Activated CD4-positive, alpha-beta T cell treated with anti-CD3 and anti-CD28 coated beads, Interleukin-2, amount 50 U/mL, for 16 hours (primary cell): ENCODE measurements at regions not wholly inside any gene's neighbourhood (a gene's known extent, or its start where the extent isn't known, plus 50 kb on each side); places are given as distances from the start of the nearest gene placed in this dataset.

Experiments used
- DNase-seq: peaks from one replicate; pipeline ENCODE4 v3.0.0-alpha.2; 2020

DNA sequence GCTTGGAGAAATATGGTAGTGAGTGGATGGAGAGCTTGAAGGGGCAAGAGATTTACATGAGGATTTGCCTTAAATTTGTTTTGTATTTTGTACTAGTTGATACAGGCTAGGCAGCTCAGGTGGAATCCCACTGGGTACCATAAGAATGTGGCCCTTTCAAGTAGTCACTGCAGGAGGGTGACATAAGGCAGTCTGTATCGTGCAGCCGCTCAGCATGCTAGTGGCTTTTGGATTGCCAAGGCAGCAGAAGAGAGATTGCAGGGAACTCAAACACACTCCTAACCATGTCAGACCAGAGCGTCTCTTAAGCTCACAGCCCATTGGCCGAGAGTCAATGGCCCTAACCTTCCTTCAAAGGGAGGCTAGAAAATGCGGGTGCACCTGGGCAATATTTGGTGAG lies 420.0 kb downstream of the ADGRL2 start:
- DNase-seq, result no peak

DNA sequence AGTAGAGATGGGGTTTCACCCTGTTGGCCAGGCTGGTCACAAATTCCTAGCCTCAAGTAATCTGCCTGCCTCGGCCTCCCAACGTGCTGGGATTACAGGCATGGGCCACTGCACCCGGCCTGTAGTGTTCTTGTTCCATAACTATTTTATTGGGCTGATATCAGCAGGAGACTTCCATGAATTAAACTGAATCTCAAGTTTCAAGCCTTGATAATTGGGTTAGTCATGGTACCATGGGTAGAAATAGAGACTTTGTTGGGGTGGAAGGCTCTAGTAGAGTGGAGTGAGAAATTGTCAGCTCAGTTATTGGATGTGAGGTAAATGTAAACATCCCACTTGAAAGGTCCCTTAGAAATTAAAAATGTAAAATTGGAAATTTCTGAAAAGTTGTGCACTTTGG lies 419.1 kb downstream of the ADGRL2 start:
- no peak for DNase-seq

DNA sequence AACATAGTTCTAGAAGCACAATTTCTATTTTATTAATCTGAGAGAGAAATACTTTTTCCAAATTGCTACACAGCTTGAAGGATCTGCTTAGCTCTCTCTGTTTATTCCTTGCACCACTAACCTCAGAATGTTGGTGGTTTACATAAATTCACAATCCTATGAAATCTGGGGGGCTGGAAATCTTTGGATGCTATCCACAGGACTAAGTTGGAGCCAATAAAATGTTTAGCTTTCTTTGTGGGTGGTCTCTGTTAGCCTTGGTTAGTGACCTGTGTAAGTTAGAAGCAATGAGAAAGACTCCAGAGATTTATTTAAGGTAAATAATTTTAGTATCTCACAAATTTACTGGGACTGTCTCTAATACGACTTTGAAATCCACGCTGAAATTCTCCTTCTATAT lies 418.1 kb downstream of the ADGRL2 start:
- DNase-seq, result no peak

DNA sequence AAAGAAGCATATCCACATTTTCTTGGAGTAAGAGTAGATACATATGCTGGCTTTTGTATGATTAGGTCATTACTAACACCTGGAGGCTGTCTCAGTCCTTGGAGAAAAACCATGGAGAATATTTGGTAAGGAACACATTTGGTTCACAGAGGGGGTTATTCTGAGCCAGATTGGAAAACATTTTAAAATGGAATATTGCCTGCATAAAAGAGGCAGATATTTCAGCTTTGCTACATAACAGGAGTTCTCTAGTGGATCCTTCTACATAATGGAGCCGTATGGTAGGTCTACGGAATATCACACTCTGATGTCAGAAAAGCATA lies 415.1 kb downstream of the ADGRL2 start:
- DNase-seq, result no peak

DNA sequence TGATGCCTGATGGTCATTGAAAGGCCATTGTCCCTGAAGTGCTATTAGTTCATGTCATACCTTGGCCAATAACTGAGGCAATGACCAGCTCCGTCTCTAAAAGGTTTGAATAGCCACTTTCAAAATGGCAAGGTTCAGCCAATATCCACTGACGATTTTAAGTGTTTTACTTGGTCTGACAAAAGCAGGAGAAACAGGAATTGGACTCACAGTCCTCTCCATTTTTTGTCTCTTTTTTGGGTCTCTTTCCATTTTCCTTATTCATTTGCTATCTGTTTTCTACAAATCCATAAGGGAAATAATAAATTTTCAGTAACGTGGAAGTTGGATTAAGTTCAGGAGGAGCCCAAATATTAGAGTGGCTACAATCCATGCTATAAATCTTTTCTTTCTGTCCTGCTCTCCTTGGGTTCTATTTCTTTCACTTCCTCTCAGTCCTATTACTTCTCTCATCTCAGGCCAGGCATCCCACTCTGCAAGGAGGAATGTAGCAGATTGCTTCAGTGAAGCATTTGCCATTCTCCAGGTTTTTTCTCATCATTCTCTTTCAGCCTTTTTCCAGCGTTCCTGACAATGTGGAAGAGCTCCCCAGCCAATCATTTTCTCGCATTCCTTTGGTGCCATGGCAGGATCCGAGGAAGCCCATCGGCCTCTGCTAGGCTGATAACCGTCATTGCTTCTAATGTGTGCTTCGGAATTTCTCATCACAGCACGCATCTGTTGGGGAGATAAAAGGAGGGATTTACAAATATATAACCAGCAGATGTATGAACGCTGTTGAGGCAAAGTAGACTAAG lies 414.5 kb downstream of the ADGRL2 start:
- DNase-seq, result no peak

DNA sequence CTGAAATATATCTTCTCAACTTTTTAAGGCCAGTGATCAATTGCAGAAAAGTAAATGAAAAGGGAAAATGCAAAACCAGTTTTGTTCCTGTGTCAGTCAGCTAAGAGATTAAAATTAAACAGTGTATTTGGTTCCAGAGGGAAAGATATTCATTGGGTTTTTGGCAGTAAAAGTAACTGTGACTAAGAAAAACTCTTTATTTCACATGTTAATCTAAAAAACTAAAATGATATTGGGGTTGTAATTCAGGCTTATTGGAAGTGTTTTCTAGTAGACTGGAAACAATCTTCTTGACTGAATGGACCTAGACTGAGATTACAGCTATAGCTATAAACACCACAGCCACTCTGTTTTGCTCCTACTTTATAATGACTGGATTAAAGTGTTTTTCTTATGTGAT lies 413.9 kb downstream of the ADGRL2 start:
- DNase-seq, result no peak

DNA sequence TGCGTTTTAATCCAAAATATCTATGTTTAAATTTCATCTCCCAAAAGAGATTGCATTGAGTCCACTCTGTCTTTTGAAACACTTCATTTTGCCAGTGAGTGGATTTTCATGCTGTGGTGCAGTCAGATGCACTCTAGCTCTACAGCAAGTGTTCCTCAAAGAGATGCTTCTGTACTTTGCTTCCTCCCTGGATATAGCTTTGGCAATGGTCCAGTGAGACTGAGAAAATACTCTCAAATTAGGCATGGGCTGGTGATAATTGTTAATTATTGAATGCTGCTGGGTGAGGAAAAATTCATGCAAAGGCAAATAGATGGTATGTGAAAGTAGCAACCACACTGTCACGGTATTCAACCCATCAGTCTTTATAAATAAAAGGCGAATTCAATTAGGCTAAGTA lies 396.9 kb downstream of the ADGRL2 start:
- DNase-seq, result no peak

DNA sequence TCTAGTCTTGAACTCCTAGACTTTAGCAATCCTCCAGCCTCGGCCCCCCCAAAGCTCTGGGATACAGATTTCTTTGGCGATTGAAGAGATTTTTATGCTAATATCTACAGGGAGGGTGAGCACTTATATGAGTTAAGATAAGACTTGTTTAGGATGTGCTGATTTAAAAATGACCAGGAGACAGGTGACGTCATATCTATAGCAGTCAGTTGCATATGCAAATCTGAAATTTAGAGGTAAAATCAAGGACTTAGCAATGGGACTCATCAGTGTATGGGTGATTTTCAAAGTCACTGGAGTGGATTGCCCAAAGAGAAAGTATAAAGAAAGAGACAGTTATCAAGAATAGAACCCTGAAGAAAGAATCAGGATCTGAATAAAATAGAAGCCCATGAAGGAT lies 394.5 kb downstream of the ADGRL2 start:
- DNase-seq, result no peak

DNA sequence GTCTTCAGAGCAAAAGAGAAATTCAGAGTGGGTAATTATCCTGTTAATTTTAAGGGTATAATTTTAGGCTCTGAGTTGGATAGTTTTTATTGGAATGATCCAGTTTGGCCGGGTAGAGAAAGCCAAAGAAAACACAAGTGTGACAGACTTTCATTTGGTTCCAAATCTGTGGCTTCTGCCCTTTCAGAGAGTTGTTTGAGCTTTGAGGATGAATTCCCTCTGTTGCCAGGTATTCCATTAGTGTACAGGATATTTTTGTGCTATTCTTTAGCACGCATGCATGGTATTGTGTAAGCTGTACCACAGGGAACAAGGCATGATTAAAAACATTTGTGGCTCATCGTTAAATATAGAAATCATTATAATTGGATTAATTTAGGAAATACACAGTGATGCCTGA lies 384.4 kb downstream of the ADGRL2 start:
- DNase-seq, result no peak

DNA sequence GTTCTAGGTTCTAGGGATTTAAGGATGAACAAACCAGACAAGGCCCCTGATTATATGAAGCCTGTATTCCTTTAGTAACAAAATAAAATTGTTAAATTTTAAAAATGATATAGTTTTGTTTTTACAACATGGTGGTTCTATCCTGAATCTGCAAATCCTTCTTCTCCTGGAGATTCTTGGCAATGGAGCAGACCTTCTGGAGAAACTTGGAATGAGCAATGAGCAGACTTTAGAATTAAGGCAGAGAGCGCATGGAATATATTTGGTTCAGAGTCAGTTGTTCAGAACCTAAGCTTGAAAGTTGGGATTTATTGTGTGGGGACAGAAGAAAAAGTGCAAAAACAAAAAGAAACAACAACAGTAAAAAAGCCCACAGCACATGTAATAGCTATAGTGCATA lies 381.1 kb downstream of the ADGRL2 start:
- DNase-seq, result no peak

DNA sequence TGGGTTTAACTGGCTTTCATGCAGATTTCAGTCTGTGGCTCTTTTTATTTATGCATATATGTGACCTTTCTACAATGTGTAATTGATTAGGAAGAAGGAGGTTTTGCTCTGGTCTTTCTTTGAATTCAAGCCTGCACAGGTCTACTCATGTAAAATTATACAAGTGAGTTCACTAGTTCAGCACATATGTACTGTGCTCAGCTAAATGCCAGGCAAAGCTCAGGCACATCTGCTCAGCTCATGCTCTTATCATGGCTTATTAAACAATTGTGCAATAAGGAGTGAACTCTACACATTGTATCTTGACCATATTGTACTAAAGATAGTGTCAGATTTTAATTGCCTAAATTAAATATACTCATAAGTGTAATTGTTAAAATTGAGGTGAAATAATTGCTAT lies 378.4 kb downstream of the ADGRL2 start:
- no peak for DNase-seq

DNA sequence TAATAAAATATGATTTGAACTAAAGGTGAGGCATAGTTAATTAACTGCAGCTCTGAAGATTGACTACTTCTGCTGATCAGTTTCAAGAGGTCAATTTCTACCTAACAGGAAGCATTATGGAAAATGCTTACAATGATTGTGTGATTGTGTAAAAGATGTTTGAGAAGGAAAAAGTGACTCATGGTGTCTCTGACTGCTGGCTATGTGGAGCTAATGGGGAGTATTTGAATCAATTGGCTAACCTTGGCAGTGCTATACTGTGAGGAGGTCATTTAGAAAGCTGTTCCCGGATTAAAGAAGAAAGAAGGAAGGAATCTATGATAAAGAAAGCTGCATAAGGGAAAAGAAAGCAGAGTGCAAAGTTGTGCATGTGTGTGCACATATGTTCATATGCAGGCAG lies 376.5 kb downstream of the ADGRL2 start:
- DNase-seq, result no peak

DNA sequence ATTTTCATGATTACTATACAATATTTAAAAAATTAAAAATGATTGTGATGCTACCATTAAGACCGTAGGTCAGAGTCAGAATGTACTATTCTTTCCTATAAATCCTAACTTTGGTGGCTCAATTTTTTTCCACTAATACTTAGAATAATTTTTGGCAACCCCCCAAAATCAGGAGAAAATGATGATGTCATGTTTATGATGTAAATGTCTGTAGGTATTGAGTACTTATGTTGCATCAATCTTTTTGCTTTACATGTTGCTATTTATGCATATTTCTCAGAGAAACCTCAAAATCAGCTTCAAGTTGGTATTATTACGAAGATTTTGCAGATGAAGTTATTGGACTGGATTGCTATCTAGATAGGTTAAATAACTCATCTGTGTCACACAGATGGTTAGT lies 371.2 kb downstream of the ADGRL2 start:
- no peak for DNase-seq

DNA sequence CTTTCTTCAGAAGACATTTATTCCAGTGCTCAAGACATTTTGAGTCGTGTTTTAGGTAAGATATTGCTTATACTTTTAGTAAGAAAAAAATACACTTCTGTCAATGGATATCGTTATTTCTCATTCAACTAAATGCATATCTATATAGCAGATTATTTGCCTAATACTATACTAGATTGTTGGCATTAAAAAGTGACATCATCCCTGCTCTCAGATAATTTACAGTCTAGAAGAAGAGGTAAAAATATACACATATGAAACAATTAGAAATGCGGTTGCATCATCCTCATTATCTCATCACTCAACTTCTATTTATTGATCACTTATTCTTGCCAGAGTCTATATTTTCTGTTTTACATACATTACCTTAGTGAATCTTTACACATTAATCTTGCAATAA lies 367.7 kb downstream of the ADGRL2 start:
- DNase-seq, result no peak

DNA sequence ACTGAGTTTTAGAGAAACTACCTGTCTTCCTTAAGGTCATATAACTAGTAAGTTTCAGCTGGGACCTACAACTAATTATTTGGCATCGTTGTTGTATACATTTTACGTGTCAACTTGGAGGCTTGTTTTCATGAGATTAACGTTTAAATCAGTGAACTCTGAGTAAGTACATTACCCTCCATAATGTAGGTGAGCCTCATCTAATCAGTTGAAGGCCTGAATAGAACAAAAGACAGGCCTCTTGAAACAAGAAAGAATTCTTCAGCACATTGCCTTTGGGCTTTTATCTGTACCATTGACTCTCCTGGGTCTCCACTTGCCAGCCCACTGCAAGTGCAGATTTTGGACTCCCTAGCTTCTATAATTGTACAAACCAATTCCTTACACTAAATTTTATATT lies 364.6 kb downstream of the ADGRL2 start:
- no peak for DNase-seq

DNA sequence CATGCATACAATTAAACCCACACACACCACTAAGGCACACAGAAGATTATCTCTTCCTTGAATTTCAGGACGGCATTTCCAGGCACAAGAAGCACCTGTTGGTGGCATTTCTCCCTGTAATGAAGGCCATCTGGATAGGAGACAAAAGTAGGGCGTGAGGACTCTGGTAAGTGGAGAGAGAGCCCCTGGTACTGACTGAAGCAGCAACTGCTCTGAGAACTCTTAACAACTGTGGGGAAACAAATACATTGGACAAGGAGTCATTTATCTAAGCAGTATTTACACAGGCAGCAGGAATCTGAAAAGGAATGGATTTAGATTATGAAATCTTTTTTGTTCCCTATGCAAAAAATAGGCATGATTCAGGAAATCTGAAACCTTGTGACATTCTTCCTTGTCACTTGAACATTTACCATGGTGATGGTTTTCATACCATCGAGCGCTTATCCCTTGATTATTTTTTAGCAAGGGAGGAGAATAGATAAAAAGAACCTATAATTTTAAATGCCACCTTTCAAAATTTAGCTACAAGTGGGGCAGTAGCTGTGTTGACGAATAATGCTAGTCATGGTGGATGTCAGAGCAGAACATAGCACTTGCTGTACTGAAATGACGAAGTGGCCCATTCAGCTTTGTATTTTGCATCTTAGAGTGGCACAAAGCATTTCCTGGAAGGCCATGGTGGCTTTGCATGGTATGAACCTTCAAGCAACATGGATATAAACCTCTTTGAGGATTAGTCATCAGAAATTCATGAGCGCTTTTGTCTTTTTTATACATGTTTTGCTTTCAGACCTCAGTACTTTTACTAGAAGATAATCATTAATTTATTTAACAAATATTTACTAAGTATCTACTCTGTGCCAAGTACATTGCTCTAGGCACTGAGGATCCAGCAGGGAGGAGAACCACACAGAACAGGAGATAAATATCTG lies 362.0 kb downstream of the ADGRL2 start:
- peak; percentile 1 for DNase-seq

DNA sequence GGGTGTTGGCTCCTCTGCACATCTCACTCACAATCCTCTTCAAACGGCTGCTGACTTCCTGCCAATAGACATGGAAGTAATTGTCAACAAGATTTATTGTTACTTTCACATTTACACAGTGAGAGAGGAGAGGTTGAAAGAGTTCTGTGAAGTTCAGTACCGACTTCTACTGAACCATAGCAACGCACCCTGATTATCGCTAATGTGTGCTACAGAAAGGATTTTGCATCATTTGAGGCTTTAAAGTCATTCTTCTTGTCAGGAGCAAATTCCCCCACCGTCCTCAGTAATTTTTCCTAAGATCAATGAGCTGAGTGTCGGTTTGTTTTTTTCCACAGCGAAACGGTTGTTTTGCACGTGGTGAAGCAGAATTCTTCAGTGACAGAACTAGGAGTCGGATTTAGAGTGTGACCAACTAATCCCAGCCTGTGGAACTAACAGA lies 361.0 kb downstream of the ADGRL2 start:
- peak; percentile 2 for DNase-seq

DNA sequence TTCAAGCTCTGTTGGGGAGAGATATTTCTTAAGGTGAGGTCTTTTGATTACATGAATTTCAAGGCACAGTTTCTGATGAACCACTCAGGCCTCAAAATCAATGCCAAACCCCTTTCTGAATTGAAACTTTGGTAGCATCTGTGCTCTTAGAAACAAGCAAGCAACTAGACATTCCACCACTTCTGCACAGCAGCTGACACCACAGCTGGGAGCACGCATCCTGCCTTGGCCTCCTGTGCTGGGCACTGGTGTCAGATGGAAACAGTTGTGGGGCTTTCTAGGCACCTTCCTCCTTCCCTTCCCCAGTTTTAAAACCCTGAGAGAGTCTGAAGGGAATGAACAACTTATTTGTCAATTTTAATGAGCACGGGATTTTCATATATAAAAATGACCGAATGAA lies 360.2 kb downstream of the ADGRL2 start:
- DNase-seq, result no peak

DNA sequence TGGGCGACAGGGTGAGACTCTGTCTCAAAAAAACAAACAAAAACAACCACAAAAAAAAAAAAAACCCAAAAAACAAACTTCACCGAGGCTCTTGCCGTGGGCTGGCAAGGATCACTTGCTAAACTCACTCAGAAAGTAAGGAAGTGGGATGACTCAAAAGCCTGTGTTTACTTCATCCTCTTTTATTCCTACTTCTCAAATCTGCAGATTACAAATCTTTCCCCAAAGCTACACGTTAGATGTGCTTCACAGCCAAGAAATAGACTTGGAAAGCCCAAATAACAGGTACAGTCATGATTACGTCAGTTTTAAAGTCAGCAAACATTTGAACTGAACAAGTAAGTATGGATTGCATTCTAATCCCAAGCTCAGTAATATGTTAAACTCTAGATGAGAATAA lies 359.3 kb downstream of the ADGRL2 start:
- no peak for DNase-seq

DNA sequence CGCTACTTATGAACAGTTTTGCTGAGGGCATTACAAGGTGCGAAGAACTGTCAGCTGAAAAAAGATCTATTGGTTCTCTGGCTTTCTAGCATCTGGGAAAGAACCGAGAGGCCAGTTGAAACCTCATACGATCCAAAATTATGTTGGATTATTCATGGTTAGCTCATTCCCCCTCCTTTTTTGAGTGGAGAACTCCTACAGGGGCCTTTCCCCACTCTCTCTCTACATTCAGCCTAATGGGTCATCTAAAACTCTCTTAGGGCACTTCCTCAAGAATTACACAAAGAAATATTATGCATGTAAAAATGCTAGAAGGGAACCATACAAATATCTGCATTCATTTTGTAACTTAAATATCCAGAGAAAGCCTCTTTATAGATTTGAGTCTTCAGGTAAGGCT lies 358.2 kb downstream of the ADGRL2 start:
- DNase-seq, result no peak

DNA sequence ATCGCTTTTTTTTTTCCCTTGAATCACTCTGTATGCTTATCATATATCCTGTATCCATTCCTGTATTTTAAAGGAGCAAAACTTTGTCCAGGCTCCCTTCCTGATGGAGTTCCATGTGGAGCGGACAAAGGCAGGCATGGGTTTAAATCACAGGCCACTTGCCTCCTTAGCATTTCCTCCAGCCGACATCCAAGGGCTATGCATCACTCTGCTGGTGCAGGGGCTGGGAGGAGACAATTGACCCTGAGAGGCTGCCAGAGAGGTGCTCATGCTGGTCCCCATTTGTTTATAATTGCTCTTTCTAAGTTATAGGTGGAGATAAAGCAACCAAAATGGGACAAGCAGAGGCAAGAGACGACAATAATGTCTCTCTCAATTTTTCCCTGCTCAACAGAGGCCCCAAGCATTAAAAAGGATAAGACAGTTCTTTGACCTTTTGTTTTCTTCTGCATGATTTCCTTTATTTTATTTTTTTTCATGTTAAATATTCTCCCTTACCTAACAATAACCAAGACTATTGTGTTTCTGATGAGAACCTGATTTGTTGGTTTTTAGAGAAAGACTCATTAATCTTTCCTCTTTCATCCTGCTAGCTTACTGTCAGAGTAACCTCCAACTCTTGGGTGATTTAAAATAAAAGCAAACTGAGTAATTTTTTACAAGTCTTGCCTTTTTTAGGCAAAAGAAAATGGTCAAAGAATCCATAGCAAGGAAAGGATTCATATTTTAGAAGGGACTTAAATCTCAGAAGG lies 353.7 kb downstream of the ADGRL2 start:
- DNase-seq, result no peak

DNA sequence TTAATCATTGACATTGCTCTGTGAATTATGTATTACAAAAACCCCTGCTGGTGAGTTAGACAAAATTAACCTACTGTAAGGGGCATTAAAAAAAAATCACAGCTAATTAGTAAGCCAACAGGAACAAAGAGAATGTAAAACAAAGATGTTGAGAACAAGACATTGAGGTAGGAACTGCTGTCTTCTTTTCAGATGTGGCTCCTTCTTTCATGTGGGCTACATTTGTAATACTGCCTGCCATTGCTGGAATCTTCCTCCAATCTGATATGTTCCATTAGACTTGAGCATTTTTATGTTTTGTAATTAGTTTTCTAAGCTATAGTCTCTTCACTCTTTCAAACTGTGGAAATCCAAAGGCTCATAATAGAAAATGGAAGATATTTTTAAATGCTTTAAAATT lies 353.0 kb downstream of the ADGRL2 start:
- no peak for DNase-seq

DNA sequence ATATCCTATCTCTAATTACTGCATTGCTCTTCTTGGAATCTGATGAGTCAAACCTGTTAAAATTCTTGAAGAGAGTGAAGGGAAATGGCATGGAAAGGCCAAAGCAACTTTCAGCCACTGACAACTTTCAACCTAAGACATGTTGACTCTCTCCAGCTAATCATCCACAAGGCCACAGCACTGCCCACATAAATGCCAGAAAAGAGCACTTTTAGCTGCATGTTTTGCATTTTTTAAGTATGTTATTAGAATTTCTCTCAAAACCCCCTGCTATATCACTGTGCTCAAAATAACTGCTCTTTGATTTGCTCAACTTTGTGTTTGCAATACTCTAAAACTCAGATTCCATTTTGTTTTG lies 352.5 kb downstream of the ADGRL2 start:
- DNase-seq, result no peak
